ENCODE measurements at regions not wholly inside any gene's neighbourhood (a gene's known extent, or its start where the extent isn't known, plus 50 kb on each side); places are given as distances from the start of the nearest gene placed in this dataset.

DNA sequence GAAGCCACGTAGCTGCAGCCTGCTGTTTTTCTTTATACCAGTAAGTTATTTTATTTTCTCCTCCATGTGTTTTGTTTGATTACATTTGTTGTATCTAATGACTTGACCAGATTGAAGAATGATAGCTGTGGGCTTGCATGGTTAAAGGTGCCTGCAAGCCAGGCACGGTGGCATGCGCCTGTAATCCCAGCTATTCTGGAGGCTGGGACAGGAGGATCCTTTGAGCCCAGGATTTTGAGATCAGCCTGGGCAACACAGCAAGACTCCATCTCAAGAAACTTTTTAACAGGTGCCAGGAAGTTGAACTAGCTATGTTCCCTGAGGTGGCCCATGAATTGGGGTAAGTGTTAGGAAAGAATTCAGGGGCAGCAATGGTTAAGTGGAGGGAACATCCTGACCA, 179.4 kb downstream of the IRS1 start:
- TF ChIP-seq, protein P1, sequence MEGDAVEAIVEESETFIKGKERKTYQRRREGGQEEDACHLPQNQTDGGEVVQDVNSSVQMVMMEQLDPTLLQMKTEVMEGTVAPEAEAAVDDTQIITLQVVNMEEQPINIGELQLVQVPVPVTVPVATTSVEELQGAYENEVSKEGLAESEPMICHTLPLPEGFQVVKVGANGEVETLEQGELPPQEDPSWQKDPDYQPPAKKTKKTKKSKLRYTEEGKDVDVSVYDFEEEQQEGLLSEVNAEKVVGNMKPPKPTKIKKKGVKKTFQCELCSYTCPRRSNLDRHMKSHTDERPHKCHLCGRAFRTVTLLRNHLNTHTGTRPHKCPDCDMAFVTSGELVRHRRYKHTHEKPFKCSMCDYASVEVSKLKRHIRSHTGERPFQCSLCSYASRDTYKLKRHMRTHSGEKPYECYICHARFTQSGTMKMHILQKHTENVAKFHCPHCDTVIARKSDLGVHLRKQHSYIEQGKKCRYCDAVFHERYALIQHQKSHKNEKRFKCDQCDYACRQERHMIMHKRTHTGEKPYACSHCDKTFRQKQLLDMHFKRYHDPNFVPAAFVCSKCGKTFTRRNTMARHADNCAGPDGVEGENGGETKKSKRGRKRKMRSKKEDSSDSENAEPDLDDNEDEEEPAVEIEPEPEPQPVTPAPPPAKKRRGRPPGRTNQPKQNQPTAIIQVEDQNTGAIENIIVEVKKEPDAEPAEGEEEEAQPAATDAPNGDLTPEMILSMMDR (IDR thresholded peaks at IDR 0.05; ENCODE audit: unreplicated experiment): no peak
- H3K27me3 Mint-ChIP-seq (ENCODE audit: low read depth): no peaks in the 10 kb centered on the region
- H3K4me3 Mint-ChIP-seq: no peak overlapping the region
- H3K36me3 Mint-ChIP-seq: peaks cover 13% of the 10 kb centered on the region
- H3K27ac Mint-ChIP-seq: peak overlapping the region; percentile 18
- no peak for DNase-seq (ENCODE audit: low spot score in 2 of 2, unreplicated experiment in 2 of 2)
- H3K4me1 Mint-ChIP-seq: peaks cover 50% of the 10 kb centered on the region
- peaks cover 8% of the 10 kb centered on the region for H3K9me3 Mint-ChIP-seq

GRCh38 chr2:226619707-226620106, 179.9 kb downstream of the IRS1 start:
- no peaks in the 10 kb centered on the region for H3K27me3 Mint-ChIP-seq (ENCODE audit: low read depth)
- peak overlapping the region; percentile 18 for H3K27ac Mint-ChIP-seq
- TF ChIP-seq, protein P1 (IDR thresholded peaks at IDR 0.05; ENCODE audit: unreplicated experiment): no peak
- H3K4me1 Mint-ChIP-seq: peaks cover 52% of the 10 kb centered on the region
- H3K4me3 Mint-ChIP-seq: no peak overlapping the region
- peaks cover 8% of the 10 kb centered on the region for H3K9me3 Mint-ChIP-seq
- peaks cover 10% of the 10 kb centered on the region for H3K36me3 Mint-ChIP-seq
- DNase-seq (ENCODE audit: low spot score in 2 of 2, unreplicated experiment in 2 of 2): no peak

DNA sequence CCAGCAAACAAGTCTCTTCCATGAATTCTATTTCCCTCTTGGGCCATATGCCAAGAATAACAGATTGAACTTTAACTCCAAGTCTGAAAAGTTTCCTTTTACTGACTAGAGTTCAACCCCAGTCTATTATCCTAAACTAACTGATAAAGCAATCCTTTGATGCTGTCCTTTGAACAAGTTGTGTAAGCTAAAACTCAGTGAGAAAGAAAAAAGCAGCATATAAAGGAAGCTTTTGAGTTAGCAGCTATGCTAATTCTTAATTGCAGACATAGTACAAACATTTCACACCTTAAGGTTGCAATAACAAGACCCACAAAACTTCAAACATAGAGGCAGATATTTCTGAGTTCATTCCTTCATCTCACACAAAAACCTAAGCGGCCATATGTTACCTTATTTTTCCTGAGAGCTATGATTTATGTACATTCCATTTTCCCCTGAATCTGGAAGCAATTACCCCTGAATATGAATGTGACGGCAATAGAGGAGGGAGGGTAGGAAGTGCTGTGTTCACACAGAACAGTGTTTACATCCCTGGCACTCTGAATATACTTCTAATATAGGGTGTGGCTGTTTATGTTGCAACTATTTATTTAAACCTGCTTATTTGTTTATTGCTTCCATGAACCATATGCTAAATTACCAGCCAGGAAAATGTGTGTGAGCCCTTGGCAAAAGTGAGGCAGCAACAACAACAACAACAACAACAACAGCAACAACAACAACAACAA, 180.6 kb downstream of the IRS1 start:
- TF ChIP-seq, protein P1 (IDR thresholded peaks at IDR 0.05; ENCODE audit: unreplicated experiment): no peak
- Mint-ChIP-seq H3K9me3 (peaks cover 12% of the 10 kb centered on the region), H3K36me3 (peaks cover 10% of the 10 kb centered on the region), H3K27me3 (ENCODE audit: low read depth) (no peaks in the 10 kb centered on the region), H3K4me1 (peaks cover 49% of the 10 kb centered on the region), H3K27ac (peak overlapping the region; percentile 97), H3K4me3 (no peak overlapping the region)
- DNase-seq (ENCODE audit: low spot score in 2 of 2, unreplicated experiment in 2 of 2): no peak

- TF ChIP-seq, protein P1 (IDR thresholded peaks at IDR 0.05; ENCODE audit: unreplicated experiment): no peak
- Mint-ChIP-seq H3K9me3 (peaks cover 12% of the 10 kb centered on the region), H3K36me3 (peaks cover 10% of the 10 kb centered on the region), H3K4me1 (peaks cover 44% of the 10 kb centered on the region), H3K27me3 (ENCODE audit: low read depth) (no peaks in the 10 kb centered on the region), H3K27ac (peak overlapping the region; percentile 97), H3K4me3 (no peak overlapping the region)
- no peak for DNase-seq (ENCODE audit: low spot score in 2 of 2, unreplicated experiment in 2 of 2)
These were observed 181.1 kb downstream of the IRS1 start for GRCh38 chr2:226618544-226618874.

DNA sequence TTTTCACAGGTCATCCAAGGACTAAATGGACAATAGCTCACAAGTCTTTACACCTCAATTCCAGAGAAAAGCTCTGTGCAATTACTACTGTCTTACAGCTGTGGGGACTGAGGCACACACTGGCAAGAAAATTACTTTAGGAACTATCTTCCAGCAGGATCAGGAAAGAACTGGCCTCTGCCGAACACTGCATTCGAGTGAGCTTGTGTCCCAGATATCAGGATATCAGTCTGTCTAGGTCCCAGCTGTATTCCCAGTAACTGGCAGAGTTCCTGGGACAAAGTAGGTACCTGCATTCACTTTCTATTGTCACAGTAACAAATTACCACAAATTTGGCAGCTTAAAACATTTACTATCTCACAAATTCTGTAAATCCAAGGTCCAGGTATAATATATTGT, 183.7 kb downstream of the IRS1 start:
- H3K36me3 Mint-ChIP-seq: peaks cover 10% of the 10 kb centered on the region
- TF ChIP-seq, protein P1 (IDR thresholded peaks at IDR 0.05; ENCODE audit: unreplicated experiment): no peak
- peaks cover 12% of the 10 kb centered on the region for H3K9me3 Mint-ChIP-seq
- H3K4me1 Mint-ChIP-seq: peaks cover 40% of the 10 kb centered on the region
- H3K27me3 Mint-ChIP-seq (ENCODE audit: low read depth): no peaks in the 10 kb centered on the region
- H3K27ac Mint-ChIP-seq: no peak overlapping the region
- no peak for DNase-seq (ENCODE audit: low spot score in 2 of 2, unreplicated experiment in 2 of 2)
- no peak overlapping the region for H3K4me3 Mint-ChIP-seq
